GM19043 (cell line): ENCODE measurements at regions not wholly inside any gene's neighbourhood (a gene's known extent, or its start where the extent isn't known, plus 50 kb on each side); places are given as distances from the start of the nearest gene placed in this dataset.
"Not testable (repeated sequence)": the region's sequence is repeated elsewhere in the genome, so short reads cannot be mapped to it uniquely, and the experiment has no call there.

Experiments
- ATAC-seq: cut with Tn5 transposase; IDR thresholded peaks from one replicate; pipeline ENCODE4 v1.9.1; 2021; ENCODE audit warnings: low read depth; ENCODE audit not compliant: unreplicated experiment

GRCh38 chr20:48339190-48339985 is 488.4 kb downstream of the PREX1 start:
- no peak for ATAC-seq

GRCh38 chr20:48338717-48339116 is 489.1 kb downstream of the PREX1 start:
- ATAC-seq: no peak

DNA sequence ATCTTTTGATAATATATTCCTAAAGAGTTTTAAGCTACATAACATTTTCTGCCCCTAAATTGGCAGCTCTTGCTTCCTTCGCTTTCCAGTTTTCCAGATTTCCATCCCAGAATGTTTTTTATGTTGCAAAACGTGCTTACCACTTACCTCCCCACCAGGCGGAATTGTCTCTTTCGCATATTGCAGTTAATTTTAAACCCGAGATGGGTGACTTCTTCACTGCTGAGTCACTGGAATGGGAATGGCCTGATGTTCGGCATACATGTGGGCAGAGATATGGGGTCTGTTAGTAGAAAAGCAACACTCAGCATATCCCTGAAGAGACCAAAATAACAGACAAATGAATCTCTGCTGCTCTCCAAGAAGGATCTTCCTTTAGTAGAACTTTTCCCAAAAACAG is 491.2 kb downstream of the PREX1 start:
- ATAC-seq: no peak

DNA sequence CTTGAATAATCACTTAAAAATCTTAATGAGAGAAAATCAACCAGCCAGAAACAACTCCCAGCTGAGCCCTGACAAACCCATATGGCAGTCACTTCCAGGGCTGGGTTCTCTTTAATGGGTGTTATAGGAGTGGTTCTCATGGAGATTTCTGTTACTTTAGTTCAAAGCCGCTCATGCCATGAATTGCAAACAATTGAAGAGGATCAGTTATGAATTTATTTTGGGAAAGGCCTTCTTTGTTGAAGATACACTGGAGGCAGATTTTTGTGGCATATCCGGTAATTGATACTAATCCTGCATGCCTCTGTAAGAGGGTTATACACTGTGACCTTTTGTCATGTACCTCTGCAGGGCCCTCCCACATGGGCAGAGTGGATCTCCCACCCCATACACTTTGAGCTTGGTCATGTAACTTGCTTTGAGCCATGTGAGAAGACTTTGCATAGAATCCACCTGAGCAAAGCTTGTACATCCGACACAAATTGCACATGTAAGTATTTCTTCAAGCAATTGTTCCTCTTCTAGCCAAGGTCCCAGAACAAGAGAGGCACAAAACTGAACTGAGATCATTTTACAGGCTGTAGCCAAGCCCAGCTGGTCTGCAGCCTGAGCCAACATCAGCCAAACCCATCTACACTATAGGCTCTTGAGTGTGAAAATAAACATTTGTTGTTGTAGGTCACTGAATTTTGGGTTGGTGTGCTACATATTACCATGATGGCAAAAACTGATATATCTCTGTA is 492.3 kb downstream of the PREX1 start:
- no peak for ATAC-seq

DNA sequence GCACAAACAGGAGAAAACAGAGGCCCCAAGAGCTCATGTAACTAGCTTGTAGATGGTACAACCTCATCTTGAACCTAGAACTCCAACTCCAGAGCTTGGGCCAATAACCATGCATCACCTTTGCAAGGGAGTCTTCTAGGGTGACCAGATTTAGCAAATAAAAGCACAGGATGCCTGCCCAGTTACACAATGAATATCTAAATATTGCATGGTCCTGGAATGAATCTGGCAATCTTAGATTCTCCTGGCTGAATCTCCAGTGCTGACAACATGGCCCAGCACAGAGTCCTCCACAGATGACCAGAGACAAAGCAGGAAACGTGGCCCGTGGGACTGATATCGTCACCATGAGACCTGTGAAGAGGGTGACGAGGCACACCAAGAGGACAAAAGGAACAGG is 494.1 kb downstream of the PREX1 start:
- no peak for ATAC-seq

DNA sequence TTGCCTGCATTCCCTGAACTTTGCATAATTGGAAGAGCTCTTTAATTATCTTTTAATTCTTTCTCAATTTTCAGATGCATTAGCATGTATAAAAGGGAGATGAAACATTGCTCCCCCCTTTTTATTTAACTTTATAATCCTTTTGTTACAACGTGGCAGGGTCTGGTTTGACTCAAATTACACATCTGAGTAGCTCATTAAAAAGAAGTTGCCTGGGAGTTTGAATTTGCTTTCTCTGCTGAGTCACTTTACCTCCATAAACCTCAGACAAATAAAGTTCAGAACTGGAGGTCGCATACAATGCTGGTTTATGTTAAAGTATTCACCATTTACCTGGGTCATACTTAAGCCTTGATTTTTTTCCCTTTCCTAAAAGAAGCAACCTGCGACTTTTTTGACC is 495.2 kb downstream of the PREX1 start:
- ATAC-seq: no peak

- no peak for ATAC-seq
These were observed 496.1 kb downstream of the PREX1 start for GRCh38 chr20:48331518-48332286.

DNA sequence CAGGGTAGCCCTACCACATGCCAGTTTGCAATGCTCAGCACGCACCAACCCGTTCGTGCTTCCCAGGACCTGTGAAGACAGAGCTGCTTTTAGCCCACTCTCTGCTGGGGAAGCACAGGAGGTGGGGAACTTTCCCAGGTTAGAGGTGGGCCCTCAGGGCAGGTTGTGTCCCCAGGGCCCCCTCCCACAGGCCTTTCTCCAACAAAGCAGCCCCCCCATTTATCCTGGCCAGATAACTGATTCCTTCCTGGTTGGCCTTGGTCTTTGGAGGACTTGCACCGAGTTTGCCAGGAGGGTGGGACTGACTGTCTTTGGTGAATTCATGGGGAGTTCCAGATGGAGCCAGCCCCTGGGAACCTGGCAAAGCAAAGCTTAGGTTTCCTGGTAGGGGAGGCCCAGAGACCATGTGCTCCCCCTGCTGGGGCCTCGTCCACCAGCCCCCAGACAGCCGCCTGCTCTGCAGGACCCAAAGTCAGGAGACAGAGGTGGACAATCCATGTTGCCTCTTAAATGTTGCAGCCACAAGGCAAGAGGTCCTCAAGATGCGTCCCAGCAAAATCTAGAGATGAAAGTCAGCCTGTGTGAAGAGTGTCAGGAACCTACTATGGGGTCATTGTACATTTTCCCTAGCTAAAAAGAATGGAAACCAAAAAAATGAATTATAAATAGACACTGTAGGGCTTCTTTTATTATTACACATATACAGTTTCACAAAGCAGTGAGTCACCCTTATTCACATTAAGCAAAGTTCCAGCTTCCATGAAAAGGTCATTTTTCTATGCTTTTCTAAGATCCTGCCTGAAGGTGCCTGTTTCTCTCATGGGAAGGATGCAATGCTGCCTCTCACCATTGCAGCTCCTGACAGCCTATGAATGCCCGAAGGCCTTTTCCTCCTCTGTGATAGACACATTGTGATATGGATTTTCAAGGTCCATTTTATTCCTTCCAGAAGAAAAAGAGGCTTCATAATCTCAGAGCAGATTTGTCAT is 497.8 kb downstream of the PREX1 start:
- ATAC-seq: no peak

GRCh38 chr20:48329031-48329615 is 498.7 kb downstream of the PREX1 start:
- no peak for ATAC-seq

DNA sequence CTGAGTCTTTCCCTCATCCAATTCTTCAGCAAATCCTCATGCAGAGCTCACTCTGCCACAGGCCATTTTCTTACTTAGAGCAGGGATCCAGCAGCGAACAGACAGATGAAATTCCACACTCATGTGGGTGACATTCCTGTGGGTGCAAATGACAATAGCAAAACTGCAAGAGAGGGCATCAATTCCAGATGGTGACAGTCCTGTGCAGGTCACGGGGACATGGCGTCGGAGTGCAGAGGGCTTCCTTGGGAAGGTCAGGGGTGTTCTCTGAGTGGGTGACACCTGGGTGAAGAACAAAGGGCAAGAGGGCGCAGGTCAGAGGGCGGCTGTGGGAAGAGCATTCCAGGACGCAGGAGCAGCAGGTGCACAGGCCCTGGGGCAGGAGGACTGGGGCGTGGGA is 500.0 kb downstream of the PREX1 start:
- ATAC-seq: not testable (repeated sequence)

GRCh38 chr20:48326868-48327267 is 500.9 kb downstream of the PREX1 start:
- ATAC-seq: no peak

DNA sequence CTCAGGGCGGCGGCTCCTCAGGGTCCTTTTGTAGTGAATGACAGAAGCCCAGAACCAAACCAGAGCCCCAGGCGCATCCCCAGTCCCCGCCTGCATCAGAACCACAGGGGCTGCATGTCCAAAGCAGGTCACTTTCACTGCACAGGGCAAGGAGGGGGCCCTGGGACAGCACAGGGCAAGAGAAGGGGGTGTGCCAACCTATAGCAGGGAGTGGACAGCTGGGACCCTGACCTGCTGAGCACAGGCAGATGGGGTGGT is 501.4 kb downstream of the PREX1 start:
- ATAC-seq: no peak

- ATAC-seq: no peak
These were observed 502.0 kb downstream of the PREX1 start for GRCh38 chr20:48325656-48326433.

GRCh38 chr20:48324744-48325143 is 503.1 kb downstream of the PREX1 start:
- ATAC-seq: no peak

DNA sequence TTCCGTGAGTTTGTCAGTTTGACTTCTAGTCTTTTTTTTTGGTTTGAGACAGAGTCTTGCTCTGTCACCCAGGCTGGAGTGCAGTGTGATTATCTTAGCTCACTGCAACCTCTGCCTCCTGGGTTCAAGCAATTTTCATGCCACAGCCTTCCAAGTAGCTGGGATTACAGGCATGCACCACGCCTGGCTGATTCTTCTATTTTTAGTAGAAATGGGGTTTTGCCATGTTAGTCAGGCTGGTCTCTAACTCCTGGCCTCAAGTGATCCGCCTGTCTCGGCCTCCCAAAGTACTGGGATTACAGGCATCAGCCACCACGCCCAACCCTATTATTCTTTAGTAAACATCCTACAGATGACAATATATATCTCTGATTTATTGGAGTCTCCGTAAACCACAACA is 506.5 kb downstream of the PREX1 start:
- ATAC-seq: no peak

- ATAC-seq: no peak
These were observed 507.7 kb downstream of the PREX1 start for GRCh38 chr20:48319943-48320584.

DNA sequence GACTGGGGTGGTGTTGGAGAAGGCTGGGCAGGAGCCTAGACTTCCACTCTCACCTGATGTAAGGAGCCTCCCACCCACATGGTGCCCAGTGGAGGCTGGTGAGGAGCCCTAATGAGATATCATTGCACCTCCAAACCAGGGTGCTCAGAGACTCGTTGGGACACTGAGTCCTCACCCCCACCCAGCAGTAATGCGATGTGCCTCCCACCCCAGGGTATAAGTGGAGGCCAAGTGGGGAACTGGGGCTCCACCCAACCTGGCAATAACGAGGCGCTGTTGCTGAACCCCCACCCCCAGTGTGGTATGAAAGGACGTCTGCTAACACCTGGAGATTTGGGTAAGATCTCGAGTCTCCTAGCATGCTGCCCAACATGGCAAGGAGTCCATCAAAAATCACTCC is 510.2 kb downstream of the PREX1 start:
- no peak for ATAC-seq

DNA sequence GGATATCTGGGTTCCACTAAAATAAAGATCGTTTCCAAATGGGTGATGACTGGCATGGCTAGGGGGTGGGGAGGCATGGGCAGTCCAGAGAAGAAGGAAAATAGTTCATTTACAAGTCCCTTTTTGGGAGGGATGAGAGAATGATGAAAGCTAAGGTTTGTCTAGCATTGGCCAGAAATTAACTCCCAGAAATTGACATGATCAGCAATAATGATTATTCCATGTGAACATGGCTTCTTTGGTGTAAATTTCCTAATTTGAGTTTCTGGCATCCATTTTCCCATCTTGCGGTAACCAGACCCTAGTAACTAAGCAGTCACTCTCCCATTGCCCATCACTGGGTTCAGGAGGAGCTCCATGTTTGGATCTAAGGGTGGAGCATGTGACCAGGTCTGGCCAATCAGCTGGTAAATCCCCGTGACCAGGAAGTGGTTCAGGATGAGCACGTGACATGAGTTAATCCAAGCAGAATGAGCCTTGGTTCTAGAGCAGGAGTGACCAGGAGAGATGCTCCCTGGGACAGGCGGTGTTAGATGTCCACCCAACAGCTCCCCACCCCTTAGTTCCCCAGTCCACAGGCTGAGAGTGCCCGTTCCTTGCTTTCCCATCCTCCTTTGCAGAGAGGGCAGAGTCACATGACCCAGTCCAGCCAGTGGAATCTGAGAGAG is 512.7 kb downstream of the PREX1 start:
- no peak for ATAC-seq
